ENCODE measurements at regions not wholly inside any gene's neighbourhood (a gene's known extent, or its start where the extent isn't known, plus 50 kb on each side); places are given as distances from the start of the nearest gene placed in this dataset.

DNA sequence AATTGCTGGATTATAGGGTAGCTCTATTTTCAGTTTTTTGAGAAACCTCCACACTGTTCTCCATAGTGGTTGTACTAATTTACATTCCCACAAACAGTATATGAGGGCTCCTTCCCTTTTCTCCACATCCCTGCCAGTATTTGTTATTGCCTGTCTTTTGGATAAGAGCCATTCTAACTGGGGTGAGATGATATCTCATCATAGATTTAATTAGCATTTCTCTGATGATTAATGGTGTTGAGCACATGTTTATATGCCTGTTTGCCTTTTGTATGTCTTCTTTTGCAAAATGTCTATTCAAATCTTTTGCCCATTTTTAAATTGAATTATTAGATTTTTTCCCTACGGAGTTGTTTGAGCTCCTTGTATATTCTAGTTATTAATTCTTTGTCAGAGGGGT, 385.3 kb downstream of the CCER1 start:
- 92 to 97% (median 94%) methylated on average over 1 of the region's 1 CpG for WGBS, 3 donors
- intact Hi-C loops (cut with DNase I) = no loop called here
- H3K36me3 ChIP-seq (ENCODE audit: insufficient read depth in 1 of 2, low read depth in 1 of 2) = no peaks in the 10 kb centered on the region

DNA sequence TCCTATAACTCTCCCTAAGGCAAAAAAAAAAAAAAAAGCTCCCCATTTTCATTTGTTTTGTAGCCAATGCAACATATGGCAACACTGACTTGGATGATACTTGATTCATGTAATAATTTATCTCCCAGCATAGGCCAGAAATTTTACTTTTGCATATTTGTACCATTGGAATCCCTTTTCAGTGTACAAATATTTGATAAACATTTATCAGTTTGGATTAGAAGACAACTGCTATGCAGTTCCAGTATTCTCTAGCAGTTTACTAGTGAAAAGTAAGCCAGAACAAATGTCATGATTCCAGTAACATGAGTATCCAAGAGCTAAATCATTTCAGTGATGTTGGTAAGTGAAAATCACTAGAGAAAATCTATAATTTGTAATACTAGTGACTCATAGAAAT, 392.3 kb downstream of the CCER1 start:
- Histone ChIP-seq H3K27ac (no peak overlapping the region), H3K27me3 (ENCODE audit: insufficient read depth in 3 of 3, low read length in 2 of 3) (no peaks in the 10 kb centered on the region), H3K9me3 (no peaks in the 10 kb centered on the region), H3K4me3 (no peak overlapping the region), H3K4me1 (no peaks in the 10 kb centered on the region), H3K36me3 (ENCODE audit: insufficient read depth in 1 of 2, low read depth in 1 of 2) (no peaks in the 10 kb centered on the region)
- intact Hi-C loops (cut with DNase I) = no loop called here
- ATAC-seq (no peak), DNase-seq (no peak)
- TF ChIP-seq, protein P1, sequence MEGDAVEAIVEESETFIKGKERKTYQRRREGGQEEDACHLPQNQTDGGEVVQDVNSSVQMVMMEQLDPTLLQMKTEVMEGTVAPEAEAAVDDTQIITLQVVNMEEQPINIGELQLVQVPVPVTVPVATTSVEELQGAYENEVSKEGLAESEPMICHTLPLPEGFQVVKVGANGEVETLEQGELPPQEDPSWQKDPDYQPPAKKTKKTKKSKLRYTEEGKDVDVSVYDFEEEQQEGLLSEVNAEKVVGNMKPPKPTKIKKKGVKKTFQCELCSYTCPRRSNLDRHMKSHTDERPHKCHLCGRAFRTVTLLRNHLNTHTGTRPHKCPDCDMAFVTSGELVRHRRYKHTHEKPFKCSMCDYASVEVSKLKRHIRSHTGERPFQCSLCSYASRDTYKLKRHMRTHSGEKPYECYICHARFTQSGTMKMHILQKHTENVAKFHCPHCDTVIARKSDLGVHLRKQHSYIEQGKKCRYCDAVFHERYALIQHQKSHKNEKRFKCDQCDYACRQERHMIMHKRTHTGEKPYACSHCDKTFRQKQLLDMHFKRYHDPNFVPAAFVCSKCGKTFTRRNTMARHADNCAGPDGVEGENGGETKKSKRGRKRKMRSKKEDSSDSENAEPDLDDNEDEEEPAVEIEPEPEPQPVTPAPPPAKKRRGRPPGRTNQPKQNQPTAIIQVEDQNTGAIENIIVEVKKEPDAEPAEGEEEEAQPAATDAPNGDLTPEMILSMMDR (IDR thresholded peaks at IDR 0.05) = no peak

More for the DNA sequence above, 385.3 kb downstream of the CCER1 start:
- TF ChIP-seq, protein P1 (IDR thresholded peaks at IDR 0.05) = no peak
- no peak overlapping the region for H3K27ac ChIP-seq
- DNase-seq (no peak), ATAC-seq (no peak)
- peaks cover 0 to 3% (median 0%) of the 10 kb centered on the region in 3 donors for H3K27me3 ChIP-seq (ENCODE audit: insufficient read depth in 3 of 3, low read length in 2 of 3)
- no peaks in the 10 kb centered on the region for H3K4me1 ChIP-seq
- no peaks in the 10 kb centered on the region for H3K9me3 ChIP-seq
- H3K4me3 ChIP-seq = no peak overlapping the region

DNA sequence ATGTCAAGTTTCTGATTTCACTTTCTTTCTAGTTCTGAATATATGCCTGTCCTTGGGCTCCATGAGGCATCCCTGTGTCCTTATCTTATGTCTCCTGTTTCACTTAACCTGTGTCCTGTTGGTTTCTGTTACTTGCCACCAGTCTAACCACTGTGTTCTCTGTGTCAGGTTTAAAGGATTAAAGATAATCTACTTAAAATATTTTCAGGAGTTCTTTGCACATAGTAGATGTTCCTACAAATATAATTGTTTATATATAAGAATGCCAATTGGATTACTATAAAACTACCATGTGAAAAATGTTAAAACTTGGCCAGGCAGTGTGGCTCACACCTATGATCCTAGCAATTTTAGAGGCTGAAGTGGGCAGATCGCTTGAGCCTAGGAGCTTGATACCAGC, 406.4 kb downstream of the CCER1 start:
- no peak for DNase-seq
- Histone ChIP-seq H3K36me3 (ENCODE audit: insufficient read depth in 1 of 2, low read depth in 1 of 2) (no peaks in the 10 kb centered on the region), H3K9me3 (no peaks in the 10 kb centered on the region), H3K27me3 (ENCODE audit: insufficient read depth in 3 of 3, low read length in 2 of 3) (no peaks in the 10 kb centered on the region), H3K4me1 (no peaks in the 10 kb centered on the region), H3K4me3 (no peak overlapping the region), H3K27ac (no peak overlapping the region)
- TF ChIP-seq, protein P1 (IDR thresholded peaks at IDR 0.05) = no peak
- ATAC-seq = no peak
- intact Hi-C loops (cut with DNase I) = no loop called here
- 89 to 95% (median 92%) methylated on average over 1 of the region's 1 CpG for WGBS, 3 donors

DNA sequence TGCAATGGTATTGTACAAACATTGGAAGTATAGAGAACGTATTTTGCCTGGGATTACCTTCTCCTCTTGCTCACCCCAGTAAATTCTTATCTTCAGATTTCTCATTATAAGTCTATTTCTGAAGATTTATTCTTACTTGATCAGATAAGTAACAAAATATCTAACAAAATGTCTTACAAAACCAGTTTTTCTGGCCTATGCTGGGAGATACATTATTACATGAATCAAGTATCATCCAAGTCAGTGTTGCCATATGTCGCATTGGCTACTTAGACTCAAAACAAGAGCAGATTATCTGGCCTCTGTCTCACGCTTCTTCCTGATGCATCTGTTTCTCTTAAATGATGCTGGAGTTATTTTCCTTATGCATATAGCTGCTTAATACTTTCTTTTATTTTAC, 408.5 kb downstream of the CCER1 start:
- Histone ChIP-seq H3K4me3 (no peak overlapping the region), H3K4me1 (no peaks in the 10 kb centered on the region), H3K27me3 (ENCODE audit: insufficient read depth in 3 of 3, low read length in 2 of 3) (no peaks in the 10 kb centered on the region), H3K36me3 (ENCODE audit: insufficient read depth in 1 of 2, low read depth in 1 of 2) (no peaks in the 10 kb centered on the region), H3K27ac (no peak overlapping the region), H3K9me3 (no peaks in the 10 kb centered on the region)
- no peak for ATAC-seq
- 93 to 99% (median 95%) methylated on average over 3 of the region's 3 CpGs for WGBS, 3 donors
- TF ChIP-seq, protein P1 (IDR thresholded peaks at IDR 0.05) = no peak
- intact Hi-C loops (cut with DNase I) = no loop called here
- no peak for DNase-seq

DNA sequence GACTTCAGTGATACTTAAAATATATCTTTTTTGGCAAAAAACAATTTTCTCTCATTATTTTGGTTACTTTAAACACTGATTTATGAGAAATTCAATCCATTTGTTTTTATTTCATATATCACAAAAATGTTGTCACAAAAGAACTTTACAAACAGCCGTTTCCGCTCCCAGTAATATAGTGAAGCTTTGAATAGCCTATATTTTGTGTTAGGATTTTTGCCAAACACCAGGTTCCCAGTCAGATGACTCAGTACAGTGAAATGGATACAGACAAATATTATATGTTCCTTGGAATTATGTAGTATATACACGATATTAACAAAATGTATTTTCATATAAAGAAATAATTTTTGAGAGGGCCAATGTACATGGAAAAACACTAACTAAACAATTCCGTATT, 411.1 kb downstream of the CCER1 start:
- H3K36me3 ChIP-seq (ENCODE audit: insufficient read depth in 1 of 2, low read depth in 1 of 2) = no peaks in the 10 kb centered on the region

More for the DNA sequence above, 411.1 kb downstream of the CCER1 start:
- intact Hi-C loops (cut with DNase I) = no loop called here
- Histone ChIP-seq H3K27ac (no peak overlapping the region), H3K4me3 (no peak overlapping the region), H3K27me3 (ENCODE audit: insufficient read depth in 3 of 3, low read length in 2 of 3) (no peaks in the 10 kb centered on the region), H3K4me1 (no peaks in the 10 kb centered on the region), H3K9me3 (no peaks in the 10 kb centered on the region)
- DNase-seq = no peak
- no peak for ATAC-seq
- TF ChIP-seq, protein P1 (IDR thresholded peaks at IDR 0.05) = no peak
- 75 to 77% (median 75%) methylated on average over 4 of the region's 4 CpGs for WGBS, 3 donors

Data from psoas muscle (tissue), 7 donors.